Activated naive CD8-positive, alpha-beta T cell (primary cell): ENCODE measurements at regions not wholly inside any gene's neighbourhood (a gene's known extent, or its start where the extent isn't known, plus 50 kb on each side); places are given as distances from the start of the nearest gene placed in this dataset.

ENCODE experiments used
- H3K27ac Mint-ChIP-seq: one replicate; pipeline ENCODE4 v1.8.0; 2021; ENCODE audit warnings: mixed read lengths
- H3K27me3 Mint-ChIP-seq: one replicate; pipeline ENCODE4 v1.8.0; 2021; ENCODE audit warnings: mixed read lengths
- H3K36me3 Mint-ChIP-seq: one replicate; pipeline ENCODE4 v1.8.0; 2021; ENCODE audit warnings: mixed read lengths
- H3K4me1 Mint-ChIP-seq: one replicate; pipeline ENCODE4 v1.8.0; 2021; ENCODE audit warnings: low read depth, mixed read lengths
- H3K4me3 Mint-ChIP-seq: one replicate; pipeline ENCODE4 v1.8.0; 2021; ENCODE audit warnings: mild to moderate bottlenecking, mixed read lengths
- H3K9me3 Mint-ChIP-seq: one replicate; pipeline ENCODE4 v1.8.0; 2021; ENCODE audit warnings: low read depth, mixed read lengths

GRCh38 chr4:182018691-182019090 is 224.5 kb upstream of the TENM3 start:
- Mint-ChIP-seq H3K4me3 (no peak overlapping the region), H3K9me3 (peaks cover 6% of the 10 kb centered on the region), H3K27me3 (no peaks in the 10 kb centered on the region), H3K4me1 (no peaks in the 10 kb centered on the region), H3K36me3 (no peaks in the 10 kb centered on the region), H3K27ac (no peak overlapping the region)

DNA sequence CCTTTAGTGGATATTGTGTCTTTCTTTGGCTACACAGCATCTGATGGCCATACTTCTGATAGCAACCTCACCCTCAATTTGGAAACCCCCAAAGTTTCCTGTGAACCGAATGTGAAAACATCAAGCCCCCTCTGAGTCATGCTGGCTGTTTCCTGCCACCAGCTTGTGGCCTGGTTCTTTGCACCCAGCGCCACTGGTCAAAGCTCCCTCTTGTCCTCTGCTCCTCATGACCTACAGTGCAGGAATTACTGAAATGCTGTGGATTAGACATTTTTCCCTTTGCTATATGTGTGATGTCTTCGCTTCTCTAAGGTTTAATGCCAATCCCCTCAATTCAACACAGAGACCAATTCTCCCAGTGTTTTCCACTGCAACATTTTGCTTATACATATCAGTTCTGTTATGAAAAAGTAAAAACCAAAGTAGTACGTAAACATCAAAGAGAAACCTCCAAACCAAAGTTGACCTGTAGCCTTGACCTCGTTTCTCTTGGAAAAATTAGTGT is 224.0 kb upstream of the TENM3 start:
- Mint-ChIP-seq H3K4me3 (no peak overlapping the region), H3K9me3 (peaks cover 6% of the 10 kb centered on the region), H3K27ac (no peak overlapping the region), H3K4me1 (no peaks in the 10 kb centered on the region), H3K36me3 (no peaks in the 10 kb centered on the region), H3K27me3 (no peaks in the 10 kb centered on the region)

- H3K27ac Mint-ChIP-seq: no peak overlapping the region
- H3K27me3 Mint-ChIP-seq: no peaks in the 10 kb centered on the region
- peaks cover 18% of the 10 kb centered on the region for H3K9me3 Mint-ChIP-seq
- no peaks in the 10 kb centered on the region for H3K36me3 Mint-ChIP-seq
- no peaks in the 10 kb centered on the region for H3K4me1 Mint-ChIP-seq
- no peak overlapping the region for H3K4me3 Mint-ChIP-seq
Observed at GRCh38 chr4:182022909-182023308, 220.3 kb upstream of the TENM3 start.

DNA sequence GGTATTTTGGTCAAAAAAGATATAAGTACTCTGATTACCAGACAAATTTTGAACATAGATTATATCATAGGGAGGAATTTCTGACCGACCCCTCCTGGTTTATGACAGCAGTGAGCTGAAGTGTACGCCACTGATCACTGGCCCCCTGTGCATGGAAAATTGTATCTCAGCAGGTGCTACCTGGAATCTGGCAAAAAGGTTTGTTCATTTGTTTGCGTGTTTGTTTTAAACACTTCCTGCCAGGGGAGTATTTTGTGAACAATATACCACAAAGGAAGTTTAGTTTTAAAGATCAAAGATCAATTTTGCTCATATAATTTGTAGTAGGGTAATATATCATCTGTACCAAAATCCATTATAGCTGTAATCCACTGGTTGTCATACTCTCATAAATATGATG is 219.7 kb upstream of the TENM3 start:
- no peaks in the 10 kb centered on the region for H3K36me3 Mint-ChIP-seq
- no peaks in the 10 kb centered on the region for H3K4me1 Mint-ChIP-seq
- H3K4me3 Mint-ChIP-seq: no peak overlapping the region
- peaks cover 18% of the 10 kb centered on the region for H3K9me3 Mint-ChIP-seq
- no peaks in the 10 kb centered on the region for H3K27me3 Mint-ChIP-seq
- H3K27ac Mint-ChIP-seq: no peak overlapping the region

- H3K36me3 Mint-ChIP-seq: no peaks in the 10 kb centered on the region
- no peaks in the 10 kb centered on the region for H3K4me1 Mint-ChIP-seq
- no peaks in the 10 kb centered on the region for H3K9me3 Mint-ChIP-seq
- H3K27ac Mint-ChIP-seq: no peak overlapping the region
- no peak overlapping the region for H3K4me3 Mint-ChIP-seq
- no peaks in the 10 kb centered on the region for H3K27me3 Mint-ChIP-seq
Observed at GRCh38 chr4:182042945-182043344, 200.3 kb upstream of the TENM3 start.

- Mint-ChIP-seq H3K36me3 (no peaks in the 10 kb centered on the region), H3K27ac (no peak overlapping the region), H3K27me3 (no peaks in the 10 kb centered on the region), H3K9me3 (no peaks in the 10 kb centered on the region), H3K4me1 (no peaks in the 10 kb centered on the region), H3K4me3 (no peak overlapping the region)
Observed at GRCh38 chr4:182048871-182049270, 194.3 kb upstream of the TENM3 start.

GRCh38 chr4:182056866-182057265 is 186.3 kb upstream of the TENM3 start:
- Mint-ChIP-seq H3K27ac (no peak overlapping the region), H3K9me3 (no peaks in the 10 kb centered on the region), H3K36me3 (no peaks in the 10 kb centered on the region), H3K27me3 (no peaks in the 10 kb centered on the region), H3K4me3 (no peak overlapping the region), H3K4me1 (no peaks in the 10 kb centered on the region)

DNA sequence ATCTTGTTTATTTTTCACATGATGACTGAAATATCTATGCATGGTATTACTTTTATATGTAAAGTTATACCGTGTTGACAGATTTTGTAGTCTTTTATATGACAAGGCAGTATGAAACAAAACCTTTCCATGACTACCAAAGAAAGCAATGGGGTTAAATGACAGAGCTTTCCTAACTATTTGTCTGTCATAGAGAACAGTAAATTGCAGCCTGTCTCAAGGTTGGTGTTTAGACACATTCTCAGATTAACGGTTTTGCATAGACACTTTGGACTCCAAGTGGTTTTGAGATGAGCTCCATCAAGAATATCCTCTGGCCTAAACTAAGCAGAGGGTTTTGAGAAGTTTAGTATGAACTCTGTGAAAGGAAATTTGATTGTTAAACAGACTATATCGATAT is 180.7 kb upstream of the TENM3 start:
- Mint-ChIP-seq H3K36me3 (no peaks in the 10 kb centered on the region), H3K4me3 (no peak overlapping the region), H3K9me3 (no peaks in the 10 kb centered on the region), H3K27me3 (no peaks in the 10 kb centered on the region), H3K4me1 (no peaks in the 10 kb centered on the region), H3K27ac (no peak overlapping the region)

- Mint-ChIP-seq H3K27ac (no peak overlapping the region), H3K36me3 (no peaks in the 10 kb centered on the region), H3K9me3 (no peaks in the 10 kb centered on the region)
Observed at GRCh38 chr4:182062936-182063335, 180.3 kb upstream of the TENM3 start.

DNA sequence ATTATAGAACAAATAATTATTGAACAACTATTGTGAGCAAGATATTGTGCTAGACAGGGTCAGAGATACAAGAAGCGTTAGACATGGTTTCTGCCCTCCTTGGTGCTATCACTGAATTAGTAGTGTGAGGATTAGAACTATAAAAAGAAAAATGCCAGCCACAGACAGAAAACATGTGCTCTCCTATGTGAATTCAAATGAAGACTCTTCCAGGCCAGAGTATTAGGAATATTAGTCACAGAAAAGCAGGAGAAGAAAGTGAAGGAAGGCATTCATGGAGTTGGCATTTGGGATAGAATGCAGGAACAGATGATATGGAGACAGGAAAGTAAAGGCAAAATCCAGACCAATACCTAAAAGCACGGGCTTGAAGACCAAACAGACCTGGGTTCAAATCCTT is 179.6 kb upstream of the TENM3 start:
- Mint-ChIP-seq H3K27ac (no peak overlapping the region), H3K4me3 (no peak overlapping the region), H3K27me3 (no peaks in the 10 kb centered on the region), H3K4me1 (no peaks in the 10 kb centered on the region), H3K9me3 (no peaks in the 10 kb centered on the region), H3K36me3 (no peaks in the 10 kb centered on the region)

More at GRCh38 chr4:182062936-182063335, 180.3 kb upstream of the TENM3 start:
- H3K4me3 Mint-ChIP-seq: no peak overlapping the region
- no peaks in the 10 kb centered on the region for H3K27me3 Mint-ChIP-seq
- H3K4me1 Mint-ChIP-seq: no peaks in the 10 kb centered on the region

DNA sequence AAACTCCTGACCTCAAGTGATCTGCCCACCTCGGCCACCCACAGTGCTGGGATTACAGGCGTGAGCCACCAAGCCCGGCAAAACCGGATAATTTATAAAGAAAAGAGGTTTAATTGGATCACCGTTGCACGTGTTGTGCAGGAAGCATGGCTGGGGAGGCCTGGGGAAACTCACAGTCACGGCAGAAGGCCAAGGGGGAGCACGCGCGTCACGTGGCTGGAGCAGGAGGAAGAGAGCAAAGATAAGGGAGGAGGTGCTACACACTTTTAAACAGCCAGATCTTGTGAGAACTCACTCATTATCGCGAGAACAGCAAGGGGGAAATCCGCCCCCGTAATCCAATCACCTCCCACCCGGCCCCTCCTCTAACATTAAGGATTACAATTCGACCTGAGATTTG is 177.9 kb upstream of the TENM3 start:
- Mint-ChIP-seq H3K27ac (no peak overlapping the region), H3K4me3 (no peak overlapping the region), H3K4me1 (no peaks in the 10 kb centered on the region), H3K9me3 (no peaks in the 10 kb centered on the region), H3K36me3 (no peaks in the 10 kb centered on the region), H3K27me3 (no peaks in the 10 kb centered on the region)

DNA sequence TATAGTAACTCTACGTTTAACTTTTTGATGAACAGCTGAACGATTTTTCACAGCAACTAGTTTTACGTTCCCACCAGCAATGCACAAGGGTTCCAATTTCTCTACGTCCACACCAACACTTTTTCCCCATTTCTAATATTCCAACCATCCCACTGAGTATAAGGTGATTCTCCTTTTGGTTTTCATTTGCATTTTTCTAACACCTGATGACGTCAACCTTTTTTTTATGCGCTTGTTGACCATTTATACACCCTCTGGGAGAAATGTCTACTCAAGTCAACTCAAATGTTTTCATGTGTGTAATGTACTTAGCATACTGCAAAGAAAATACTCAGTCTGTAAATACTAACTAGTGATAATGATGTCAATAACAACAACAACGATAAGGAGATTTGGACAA is 177.2 kb upstream of the TENM3 start:
- Mint-ChIP-seq H3K27me3 (no peaks in the 10 kb centered on the region), H3K36me3 (no peaks in the 10 kb centered on the region), H3K9me3 (no peaks in the 10 kb centered on the region), H3K4me3 (no peak overlapping the region), H3K4me1 (no peaks in the 10 kb centered on the region), H3K27ac (no peak overlapping the region)

DNA sequence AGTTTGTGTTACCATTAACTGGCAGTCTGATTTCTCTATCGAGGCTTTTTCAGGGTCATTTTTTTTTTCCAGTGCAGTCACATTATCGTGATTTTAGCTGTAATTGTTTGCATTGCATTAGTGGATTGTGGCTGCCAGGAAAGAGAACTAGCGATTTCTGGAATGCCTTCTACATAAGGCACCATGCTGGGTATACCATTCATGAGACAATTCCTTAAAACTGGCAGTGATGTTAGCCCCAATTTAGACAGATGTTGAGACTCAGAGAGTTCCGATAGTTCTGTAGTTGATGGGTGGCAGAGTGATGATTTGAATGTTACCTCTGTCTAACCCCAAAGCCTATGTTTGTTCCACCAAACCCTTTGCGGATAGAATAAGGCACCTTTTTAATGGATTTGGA is 175.4 kb upstream of the TENM3 start:
- Mint-ChIP-seq H3K4me3 (no peak overlapping the region), H3K9me3 (no peaks in the 10 kb centered on the region), H3K4me1 (no peaks in the 10 kb centered on the region), H3K36me3 (no peaks in the 10 kb centered on the region), H3K27me3 (no peaks in the 10 kb centered on the region), H3K27ac (no peak overlapping the region)

GRCh38 chr4:182068920-182069319 is 174.3 kb upstream of the TENM3 start:
- H3K9me3 Mint-ChIP-seq: peaks cover 6% of the 10 kb centered on the region
- H3K4me1 Mint-ChIP-seq: no peaks in the 10 kb centered on the region
- H3K36me3 Mint-ChIP-seq: no peaks in the 10 kb centered on the region
- no peak overlapping the region for H3K4me3 Mint-ChIP-seq
- no peaks in the 10 kb centered on the region for H3K27me3 Mint-ChIP-seq
- H3K27ac Mint-ChIP-seq: no peak overlapping the region

- no peak overlapping the region for H3K4me3 Mint-ChIP-seq
- H3K27me3 Mint-ChIP-seq: no peaks in the 10 kb centered on the region
- H3K4me1 Mint-ChIP-seq: no peaks in the 10 kb centered on the region
- no peak overlapping the region for H3K27ac Mint-ChIP-seq
- no peaks in the 10 kb centered on the region for H3K36me3 Mint-ChIP-seq
- peaks cover 6% of the 10 kb centered on the region for H3K9me3 Mint-ChIP-seq
Observed at GRCh38 chr4:182073278-182073677, 169.9 kb upstream of the TENM3 start.

DNA sequence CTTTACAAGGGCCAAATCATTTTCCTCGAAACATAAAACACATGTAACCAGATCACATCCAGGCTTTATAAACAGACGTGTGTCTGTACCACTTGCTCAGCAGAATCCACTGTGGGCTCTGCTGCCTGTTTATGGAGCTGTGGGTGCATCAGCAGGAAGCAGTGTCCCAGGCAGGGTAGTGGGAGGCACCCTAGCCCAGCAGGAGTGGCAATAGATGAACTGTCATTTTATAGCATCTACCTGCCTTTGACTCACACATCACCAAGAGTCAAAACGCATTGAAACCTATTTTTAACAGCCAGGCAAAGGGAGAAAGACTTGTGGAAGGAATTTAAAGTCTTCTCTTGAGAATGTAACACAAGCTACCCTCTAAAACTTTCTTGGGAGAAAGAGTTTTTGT is 169.1 kb upstream of the TENM3 start:
- no peaks in the 10 kb centered on the region for H3K36me3 Mint-ChIP-seq
- no peaks in the 10 kb centered on the region for H3K4me1 Mint-ChIP-seq
- H3K4me3 Mint-ChIP-seq: no peak overlapping the region
- peaks cover 6% of the 10 kb centered on the region for H3K9me3 Mint-ChIP-seq
- no peaks in the 10 kb centered on the region for H3K27me3 Mint-ChIP-seq
- no peak overlapping the region for H3K27ac Mint-ChIP-seq
